ENCODE measurements at regions not wholly inside any gene's neighbourhood (a gene's known extent, or its start where the extent isn't known, plus 50 kb on each side); places are given as distances from the start of the nearest gene placed in this dataset.

GRCh38 chr1:228920831-228921230 lies 185.6 kb downstream of the RHOU start:
- DNase-seq (ENCODE audit: low read depth in 2 of 2), result no peak

GRCh38 chr1:228921481-228921880 lies 186.2 kb downstream of the RHOU start:
- DNase-seq (ENCODE audit: low read depth in 2 of 2), result no peak

GRCh38 chr1:228922722-228923376 lies 187.6 kb downstream of the RHOU start:
- no peak for DNase-seq (ENCODE audit: low read depth in 2 of 2)

GRCh38 chr1:228923973-228924686 lies 188.9 kb downstream of the RHOU start:
- no peak for DNase-seq (ENCODE audit: low read depth in 2 of 2)

- no peak for DNase-seq (ENCODE audit: low read depth in 2 of 2)
Observed at GRCh38 chr1:228925691-228926090, 190.4 kb downstream of the RHOU start.

- DNase-seq (ENCODE audit: low read depth in 2 of 2), result no peak
Observed at GRCh38 chr1:228927421-228927820, 192.1 kb downstream of the RHOU start.

- DNase-seq (ENCODE audit: low read depth in 2 of 2), result no peak
Observed at GRCh38 chr1:228927946-228928898, 192.9 kb downstream of the RHOU start.

GRCh38 chr1:228929476-228930027 lies 194.3 kb downstream of the RHOU start:
- DNase-seq (ENCODE audit: low read depth in 2 of 2), result no peak

- no peak for DNase-seq (ENCODE audit: low read depth in 2 of 2)
Observed at GRCh38 chr1:228930479-228930957, 195.2 kb downstream of the RHOU start.

- DNase-seq (ENCODE audit: low read depth in 2 of 2), result no peak
Observed at GRCh38 chr1:228933753-228934152, 198.5 kb downstream of the RHOU start.

GRCh38 chr1:228935198-228935663 lies 200.0 kb downstream of the RHOU start:
- no peak for DNase-seq (ENCODE audit: low read depth in 2 of 2)

- DNase-seq (ENCODE audit: low read depth in 2 of 2), result no peak
Observed at GRCh38 chr1:228935855-228936727, 200.8 kb downstream of the RHOU start.

- DNase-seq (ENCODE audit: low read depth in 2 of 2), result no peak
Observed at GRCh38 chr1:228936881-228937280, 201.6 kb downstream of the RHOU start.

GRCh38 chr1:228937351-228937750 lies 202.1 kb downstream of the RHOU start:
- DNase-seq (ENCODE audit: low read depth in 2 of 2), result no peak

GRCh38 chr1:228937851-228938536 lies 202.7 kb downstream of the RHOU start:
- no peak for DNase-seq (ENCODE audit: low read depth in 2 of 2)

- no peak for DNase-seq (ENCODE audit: low read depth in 2 of 2)
Observed at GRCh38 chr1:228938537-228938901, 203.2 kb downstream of the RHOU start.

- DNase-seq (ENCODE audit: low read depth in 2 of 2), result no peak
Observed at GRCh38 chr1:228939001-228939691, 203.9 kb downstream of the RHOU start.

- no peak for DNase-seq (ENCODE audit: low read depth in 2 of 2)
Observed at GRCh38 chr1:228939881-228940392, 204.7 kb downstream of the RHOU start.

GRCh38 chr1:228940526-228940925 lies 205.2 kb downstream of the RHOU start:
- no peak for DNase-seq (ENCODE audit: low read depth in 2 of 2)

All from fibroblast of skin of left quadriceps (primary cell).